ENCODE measurements at regions not wholly inside any gene's neighbourhood (a gene's known extent, or its start where the extent isn't known, plus 50 kb on each side); places are given as distances from the start of the nearest gene placed in this dataset.

DNA sequence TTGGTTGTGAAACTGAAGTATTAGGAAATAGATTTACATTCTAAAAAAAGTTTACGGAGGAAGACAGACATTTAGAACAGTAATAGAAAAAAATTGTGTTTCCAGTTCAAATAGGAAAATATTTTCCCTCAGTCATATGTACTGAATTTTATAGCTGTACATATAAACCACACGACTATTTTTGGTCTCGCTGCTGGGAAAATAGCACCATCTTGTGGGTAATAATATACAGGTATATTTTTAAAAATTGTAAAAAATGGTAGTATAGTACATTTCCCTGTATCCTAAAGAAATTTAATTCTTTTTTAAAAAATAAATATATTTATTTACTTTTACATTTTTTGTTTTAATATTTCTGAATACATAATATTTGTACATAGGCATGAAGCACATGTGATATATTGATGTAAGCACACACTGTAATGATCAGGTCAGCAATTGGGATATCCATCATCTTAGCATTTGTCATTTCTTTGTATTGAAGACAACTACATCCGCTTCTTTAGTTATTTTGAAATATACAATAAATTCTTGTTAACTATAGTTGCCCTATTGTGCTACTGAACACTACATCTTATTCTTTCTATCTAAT lies 168.6 kb downstream of the ALX1 start:
- DNase-seq (ENCODE audit: low read depth) = no peak
- TF ChIP-seq, protein P1, sequence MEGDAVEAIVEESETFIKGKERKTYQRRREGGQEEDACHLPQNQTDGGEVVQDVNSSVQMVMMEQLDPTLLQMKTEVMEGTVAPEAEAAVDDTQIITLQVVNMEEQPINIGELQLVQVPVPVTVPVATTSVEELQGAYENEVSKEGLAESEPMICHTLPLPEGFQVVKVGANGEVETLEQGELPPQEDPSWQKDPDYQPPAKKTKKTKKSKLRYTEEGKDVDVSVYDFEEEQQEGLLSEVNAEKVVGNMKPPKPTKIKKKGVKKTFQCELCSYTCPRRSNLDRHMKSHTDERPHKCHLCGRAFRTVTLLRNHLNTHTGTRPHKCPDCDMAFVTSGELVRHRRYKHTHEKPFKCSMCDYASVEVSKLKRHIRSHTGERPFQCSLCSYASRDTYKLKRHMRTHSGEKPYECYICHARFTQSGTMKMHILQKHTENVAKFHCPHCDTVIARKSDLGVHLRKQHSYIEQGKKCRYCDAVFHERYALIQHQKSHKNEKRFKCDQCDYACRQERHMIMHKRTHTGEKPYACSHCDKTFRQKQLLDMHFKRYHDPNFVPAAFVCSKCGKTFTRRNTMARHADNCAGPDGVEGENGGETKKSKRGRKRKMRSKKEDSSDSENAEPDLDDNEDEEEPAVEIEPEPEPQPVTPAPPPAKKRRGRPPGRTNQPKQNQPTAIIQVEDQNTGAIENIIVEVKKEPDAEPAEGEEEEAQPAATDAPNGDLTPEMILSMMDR (IDR thresholded peaks at IDR 0.05; ENCODE audit: insufficient read depth, low read length, poor library complexity, severe bottlenecking) = peak; percentile 29
- Histone ChIP-seq H3K36me3 (ENCODE audit: control insufficient read depth, insufficient read depth, low read length) (no peaks in the 10 kb centered on the region), H3K4me3 (ENCODE audit: low read depth, low read length) (no peak overlapping the region), H3K27me3 (ENCODE audit: control insufficient read depth, insufficient read depth, low read length) (no peaks in the 10 kb centered on the region)

GRCh38 chr12:85457016-85457415 lies 177.0 kb downstream of the ALX1 start:
- H3K4me3 ChIP-seq (ENCODE audit: low read depth, low read length) = no peak overlapping the region
- H3K36me3 ChIP-seq (ENCODE audit: control insufficient read depth, insufficient read depth, low read length) = no peaks in the 10 kb centered on the region
- TF ChIP-seq, protein P1 (IDR thresholded peaks at IDR 0.05; ENCODE audit: insufficient read depth, low read length, poor library complexity, severe bottlenecking) = no peak
- no peaks in the 10 kb centered on the region for H3K27me3 ChIP-seq (ENCODE audit: control insufficient read depth, insufficient read depth, low read length)
- DNase-seq (ENCODE audit: low read depth) = no peak

- Histone ChIP-seq H3K4me3 (ENCODE audit: low read depth, low read length) (no peak overlapping the region), H3K36me3 (ENCODE audit: control insufficient read depth, insufficient read depth, low read length) (no peaks in the 10 kb centered on the region), H3K27me3 (ENCODE audit: control insufficient read depth, insufficient read depth, low read length) (no peaks in the 10 kb centered on the region)
- no peak for DNase-seq (ENCODE audit: low read depth)
- TF ChIP-seq, protein P1 (IDR thresholded peaks at IDR 0.05; ENCODE audit: insufficient read depth, low read length, poor library complexity, severe bottlenecking) = no peak
Observed at GRCh38 chr12:85461127-85461526, 181.1 kb downstream of the ALX1 start.

- H3K27me3 ChIP-seq (ENCODE audit: control insufficient read depth, insufficient read depth, low read length) = no peaks in the 10 kb centered on the region
- no peaks in the 10 kb centered on the region for H3K36me3 ChIP-seq (ENCODE audit: control insufficient read depth, insufficient read depth, low read length)
- DNase-seq (ENCODE audit: low read depth) = no peak
- TF ChIP-seq, protein P1 (IDR thresholded peaks at IDR 0.05; ENCODE audit: insufficient read depth, low read length, poor library complexity, severe bottlenecking) = no peak
- no peak overlapping the region for H3K4me3 ChIP-seq (ENCODE audit: low read depth, low read length)
Observed at GRCh38 chr12:85462888-85463287, 182.9 kb downstream of the ALX1 start.

GRCh38 chr12:85466890-85467289 lies 186.9 kb downstream of the ALX1 start:
- Histone ChIP-seq H3K36me3 (ENCODE audit: control insufficient read depth, insufficient read depth, low read length) (no peaks in the 10 kb centered on the region), H3K4me3 (ENCODE audit: low read depth, low read length) (no peak overlapping the region), H3K27me3 (ENCODE audit: control insufficient read depth, insufficient read depth, low read length) (no peaks in the 10 kb centered on the region)
- TF ChIP-seq, protein P1 (IDR thresholded peaks at IDR 0.05; ENCODE audit: insufficient read depth, low read length, poor library complexity, severe bottlenecking) = no peak
- DNase-seq (ENCODE audit: low read depth) = no peak

Data from kidney epithelial cell (primary cell).